NCI-H2029 treated with DMSO at 0.1 percent for 48 hours (cell line): ENCODE measurements at regions not wholly inside any gene's neighbourhood (a gene's known extent, or its start where the extent isn't known, plus 50 kb on each side); places are given as distances from the start of the nearest gene placed in this dataset.
"Not testable (repeated sequence)": the region's sequence is repeated elsewhere in the genome, so short reads cannot be mapped to it uniquely, and the experiment has no call there.

Experiments used
- DNase-seq: peaks from one replicate; lab custom pipeline; 2025; lab: John Stamatoyannopoulos, UW

DNA sequence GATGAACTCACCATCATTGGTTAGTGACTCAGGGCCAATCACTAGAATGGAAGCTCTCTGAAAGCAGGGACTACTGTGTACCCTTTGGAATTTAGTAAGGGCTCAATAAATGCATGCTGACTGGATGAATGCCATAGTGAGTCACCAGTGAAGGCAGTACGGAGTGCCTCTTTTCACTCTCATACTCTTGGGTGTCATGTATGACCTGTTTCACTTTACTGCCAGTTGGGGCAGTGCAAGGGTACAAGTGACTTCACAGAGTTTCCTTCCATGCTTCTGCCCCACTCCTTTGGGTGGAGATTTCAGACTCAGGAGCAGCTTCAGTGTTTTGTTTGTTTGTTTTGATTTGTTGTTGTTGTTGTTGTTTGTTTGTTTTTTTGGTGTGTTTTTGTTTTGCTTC is 57.7 kb downstream of the SOX3 start:
- DNase-seq, result no peak

DNA sequence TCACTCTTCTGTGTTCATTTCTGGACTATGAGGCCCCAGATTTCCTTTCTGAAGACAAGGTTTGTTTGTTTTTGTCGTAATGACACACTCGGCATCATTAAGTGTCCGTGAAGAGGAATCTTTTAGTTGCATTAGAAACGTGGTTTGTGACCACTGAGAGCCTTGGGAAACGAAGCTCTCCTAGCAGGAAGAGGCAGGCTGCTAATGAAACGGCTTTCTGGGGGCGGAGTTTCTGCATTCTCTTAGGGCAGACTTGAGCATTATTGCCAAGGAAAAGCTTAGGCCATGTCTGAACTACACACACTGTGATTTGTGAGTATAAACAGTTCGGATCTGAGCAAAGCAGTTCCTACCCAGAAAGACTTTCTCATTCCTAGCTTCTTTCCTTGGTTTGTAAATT is 64.0 kb downstream of the SOX3 start:
- no peak for DNase-seq

DNA sequence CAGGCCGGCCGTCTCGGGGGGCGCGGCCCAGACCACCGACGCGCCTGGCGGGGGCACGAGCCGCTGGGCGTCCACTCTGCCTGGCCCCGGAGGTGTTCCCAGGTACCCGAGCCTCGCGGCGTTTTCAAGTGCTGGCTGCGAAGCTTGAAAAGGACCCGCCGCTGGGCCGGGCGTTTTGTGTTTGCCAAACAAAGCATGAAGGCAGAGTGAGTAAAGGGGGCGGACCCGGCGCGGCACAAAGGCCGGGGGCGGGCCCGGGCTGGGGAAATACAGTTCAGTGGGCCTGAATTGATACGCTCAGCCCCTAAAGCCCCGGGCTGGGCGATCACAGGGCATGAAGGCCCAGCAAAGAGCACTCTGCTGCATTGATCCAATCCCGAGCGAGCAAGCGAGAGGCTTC is 65.4 kb downstream of the SOX3 start:
- no peak for DNase-seq

DNA sequence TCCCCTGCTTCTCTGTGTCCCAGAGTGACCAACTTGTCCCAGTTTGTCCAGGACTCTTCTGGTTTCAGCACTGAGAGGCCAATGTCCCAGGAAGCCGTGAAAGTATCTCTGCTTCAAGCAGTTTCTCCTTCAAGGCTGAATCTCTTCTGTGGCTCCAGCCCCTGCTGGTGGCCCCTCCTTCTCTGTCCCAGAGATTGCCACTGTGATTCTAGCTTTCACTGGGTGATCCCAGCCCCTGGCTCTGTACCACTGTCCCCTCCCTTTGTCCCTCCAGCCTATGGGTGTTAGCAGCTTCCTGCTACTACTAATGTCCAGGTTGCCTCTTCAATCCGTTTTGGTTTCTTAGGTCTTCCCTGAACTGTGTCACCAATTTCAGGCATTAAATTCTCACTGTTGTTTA is 70.5 kb downstream of the SOX3 start:
- no peak for DNase-seq

DNA sequence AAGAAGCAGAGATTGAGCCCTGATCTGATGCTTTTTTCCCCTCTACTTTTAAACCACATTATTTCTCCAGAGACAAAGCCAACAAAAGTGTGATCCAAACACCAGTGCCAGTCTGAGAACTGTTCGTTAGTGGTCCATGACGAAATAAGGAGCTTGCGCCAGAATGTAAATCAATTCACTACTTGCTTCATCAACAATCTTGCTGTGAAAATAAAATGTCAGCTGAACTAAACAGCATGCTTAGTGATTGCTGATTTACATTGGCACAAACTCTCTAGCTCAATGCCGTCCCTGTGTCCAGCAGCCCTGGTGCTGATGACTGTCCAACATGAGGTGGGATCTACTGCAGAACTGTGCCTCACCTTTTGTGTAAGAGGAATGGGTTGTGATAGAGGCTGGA is 71.3 kb downstream of the SOX3 start:
- DNase-seq, result no peak

DNA sequence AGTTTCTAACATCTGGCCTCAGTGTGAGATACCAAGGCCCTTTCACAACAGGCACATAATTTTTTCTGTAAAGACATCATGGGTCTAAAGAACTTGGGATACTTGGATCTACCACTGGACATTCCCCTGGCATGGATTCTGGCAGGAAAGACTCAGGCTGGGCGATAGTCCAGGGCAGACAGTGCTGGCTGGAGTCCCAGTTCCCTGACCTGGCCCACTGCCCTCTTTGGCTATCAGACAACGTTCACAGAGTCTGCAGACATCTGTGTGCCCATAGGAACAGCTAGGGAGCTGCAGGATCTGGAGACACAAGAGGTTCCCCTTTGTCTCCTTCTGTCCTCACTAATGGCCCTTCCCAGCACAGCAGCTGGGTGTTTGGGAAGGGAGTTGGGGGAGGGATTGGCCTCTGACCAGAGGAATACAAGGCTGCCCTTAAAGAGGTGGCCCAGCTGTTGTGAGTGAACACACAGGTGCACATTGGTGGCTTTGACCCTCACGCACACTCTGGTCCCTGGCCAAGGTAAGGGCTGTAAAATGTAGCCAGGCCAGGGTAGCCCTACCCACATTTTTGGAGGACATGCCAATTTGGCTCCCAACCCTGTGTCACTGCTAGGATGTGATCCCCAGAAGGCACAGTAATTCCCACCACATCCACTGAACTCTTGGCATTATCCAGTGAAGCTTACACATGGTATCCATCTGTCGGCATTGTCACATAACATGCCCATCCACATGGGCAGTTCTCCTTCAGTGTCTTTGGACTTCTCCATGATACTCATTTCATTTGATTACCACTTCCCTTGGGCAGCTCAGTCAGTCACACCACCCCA is 72.3 kb downstream of the SOX3 start:
- DNase-seq, result no peak

DNA sequence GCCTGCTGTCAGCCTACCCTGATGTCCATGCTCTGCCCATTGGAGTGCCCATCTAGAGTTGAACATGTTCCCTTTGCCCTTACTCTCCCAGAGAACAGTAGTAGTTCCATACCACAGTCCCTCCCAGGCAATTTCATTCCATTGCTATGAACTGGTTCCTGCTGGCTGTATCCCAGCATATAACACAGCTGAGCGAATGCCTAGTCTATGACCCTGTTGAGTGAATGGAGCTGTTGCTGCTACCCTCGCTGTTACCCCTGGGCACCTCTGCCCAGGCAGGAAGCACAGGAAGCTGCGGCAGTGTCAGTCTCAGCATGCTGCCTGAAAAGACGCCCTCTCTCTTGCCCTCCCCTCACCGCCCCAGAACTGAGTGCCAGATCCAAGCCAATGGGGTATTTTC is 73.3 kb downstream of the SOX3 start:
- DNase-seq, result no peak

DNA sequence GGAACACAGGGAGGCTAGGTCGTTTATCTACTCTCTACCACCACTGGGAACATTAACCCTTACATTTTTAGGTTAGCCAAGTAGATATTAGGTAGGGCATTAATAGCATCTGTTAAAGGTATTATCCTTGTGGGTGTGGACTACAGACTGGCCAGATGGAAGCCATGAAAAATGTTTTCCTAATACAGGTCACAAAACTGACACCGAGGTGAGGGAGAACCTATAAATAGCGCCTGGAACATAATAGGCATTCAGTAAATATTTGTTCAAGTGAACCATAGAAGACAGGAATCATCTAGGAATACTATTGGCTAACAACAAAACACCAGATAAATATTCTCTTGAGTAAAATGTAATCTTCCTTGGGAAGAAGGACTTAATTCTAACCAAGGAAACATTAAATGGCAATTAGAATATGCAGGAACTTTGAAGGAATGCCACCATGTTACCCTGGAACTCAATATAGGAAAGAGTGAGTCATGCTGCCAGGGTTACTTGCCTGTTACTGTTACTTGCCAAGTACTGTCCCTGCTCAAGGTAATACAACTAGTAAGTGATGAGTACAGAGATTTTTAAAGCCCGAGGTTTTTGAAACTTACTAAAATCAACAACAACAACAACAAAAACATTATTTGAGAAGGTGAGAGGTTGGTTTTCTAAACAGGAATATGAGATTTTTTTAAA is 79.0 kb downstream of the SOX3 start:
- DNase-seq, result no peak

DNA sequence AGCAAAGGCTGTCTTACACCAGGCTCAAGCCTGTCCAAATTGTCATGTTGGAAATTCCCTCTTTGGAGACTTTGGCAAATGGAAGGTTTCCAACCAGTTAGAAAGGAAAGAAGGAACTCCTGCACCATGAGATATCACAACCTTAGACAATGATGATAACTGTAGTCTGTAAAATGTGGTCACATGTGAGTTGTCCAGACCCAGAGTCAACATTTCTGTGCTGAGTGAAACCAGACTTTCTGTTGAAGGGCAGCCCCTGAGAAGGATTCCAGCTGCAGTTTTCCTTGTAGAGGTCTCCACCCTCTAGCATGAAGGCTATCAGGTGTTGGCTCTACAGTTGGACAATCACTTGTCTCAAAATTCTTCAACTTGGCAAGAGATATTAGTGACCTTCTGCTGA is 82.4 kb downstream of the SOX3 start:
- no peak for DNase-seq

DNA sequence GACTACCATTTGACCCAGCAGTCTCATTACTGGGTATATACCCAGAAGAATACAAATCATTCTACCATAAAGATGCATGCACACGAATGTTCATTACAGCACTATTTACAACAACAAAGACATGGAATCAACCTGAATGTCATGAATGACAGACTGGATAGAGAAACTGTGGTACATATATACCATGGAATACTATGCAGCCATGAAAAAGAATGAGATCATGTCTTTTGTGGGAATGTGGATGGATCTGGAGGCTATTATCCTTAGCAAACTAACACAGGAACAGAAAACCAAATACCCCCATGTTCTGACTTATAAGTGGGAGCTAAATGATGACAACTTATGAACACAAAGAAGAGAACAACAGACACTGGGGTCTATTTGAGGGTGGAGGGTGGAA is 102.7 kb downstream of the SOX3 start:
- DNase-seq, result not testable (repeated sequence)

DNA sequence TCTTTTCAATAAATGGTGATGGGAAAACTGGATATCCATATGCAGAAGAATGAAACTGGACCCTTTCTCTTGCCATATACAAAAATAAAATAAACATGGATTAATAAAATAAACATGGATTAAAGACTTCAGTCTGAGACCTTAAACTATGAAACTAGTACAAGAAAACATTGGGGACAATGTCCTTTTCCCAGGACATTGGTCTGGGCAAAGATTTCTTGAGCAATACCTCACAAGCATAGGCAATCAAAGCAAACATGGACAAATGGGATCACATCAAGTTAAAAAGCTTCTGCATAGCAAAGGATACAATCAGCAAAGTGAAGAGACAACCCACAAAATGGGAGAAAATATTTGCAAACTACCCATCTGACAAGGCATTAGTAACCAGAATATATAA is 108.5 kb downstream of the SOX3 start:
- DNase-seq, result not testable (repeated sequence)

DNA sequence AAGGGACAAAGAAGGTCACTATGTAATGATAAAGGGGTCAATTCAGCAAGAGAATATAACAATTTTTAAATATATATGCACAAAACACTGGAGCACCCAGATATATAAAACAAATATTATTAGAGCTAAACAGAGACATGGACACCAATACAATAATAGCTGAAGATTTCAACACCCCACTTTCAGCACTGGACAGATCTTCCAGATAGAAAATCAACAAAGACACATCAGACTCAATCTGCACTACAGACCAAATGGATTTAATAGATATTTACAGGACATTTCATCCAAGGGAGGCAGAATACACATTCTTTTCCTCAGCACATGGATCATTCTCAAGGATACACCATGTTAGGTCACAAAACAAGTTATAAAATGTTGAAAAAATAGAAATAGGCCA is 111.4 kb downstream of the SOX3 start:
- DNase-seq, result no peak

DNA sequence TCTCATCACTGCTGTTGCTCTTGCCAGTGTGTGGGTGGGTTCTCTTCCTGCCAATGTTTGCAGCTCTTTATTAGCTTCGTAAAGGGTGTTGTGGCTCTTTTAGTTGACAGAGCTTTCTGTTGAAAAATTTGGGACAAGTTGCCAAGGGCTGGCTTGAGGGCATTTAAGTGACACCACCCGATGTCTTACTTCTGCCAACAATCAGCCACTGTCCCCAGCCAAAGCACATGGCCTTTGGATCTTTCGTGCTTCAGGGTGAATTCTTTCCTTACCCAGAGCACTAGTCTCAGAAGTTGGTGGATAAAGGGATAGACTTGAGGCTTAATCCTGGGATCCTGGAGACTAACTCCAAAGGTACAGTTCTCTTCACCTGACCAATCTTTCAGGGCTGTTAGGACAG is 113.6 kb downstream of the SOX3 start:
- no peak for DNase-seq

DNA sequence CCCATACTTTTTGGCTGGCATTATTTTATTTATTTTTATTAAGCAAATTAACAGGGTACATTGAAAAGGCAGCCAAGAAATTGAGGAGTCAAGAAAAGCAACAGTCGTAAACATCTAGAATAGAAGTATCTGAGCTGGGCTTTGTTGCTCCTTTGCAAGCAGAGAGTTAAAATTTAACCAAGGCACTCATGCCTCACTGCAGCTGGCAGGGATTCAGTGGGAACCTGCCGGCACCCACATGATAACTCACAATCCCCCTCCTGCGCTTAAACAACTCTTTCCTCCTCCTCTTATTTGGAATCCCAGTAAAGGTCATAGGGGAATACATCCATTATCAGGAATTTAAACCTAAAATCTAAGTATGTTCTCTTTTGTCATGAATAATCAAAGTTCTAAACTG is 115.5 kb downstream of the SOX3 start:
- no peak for DNase-seq

DNA sequence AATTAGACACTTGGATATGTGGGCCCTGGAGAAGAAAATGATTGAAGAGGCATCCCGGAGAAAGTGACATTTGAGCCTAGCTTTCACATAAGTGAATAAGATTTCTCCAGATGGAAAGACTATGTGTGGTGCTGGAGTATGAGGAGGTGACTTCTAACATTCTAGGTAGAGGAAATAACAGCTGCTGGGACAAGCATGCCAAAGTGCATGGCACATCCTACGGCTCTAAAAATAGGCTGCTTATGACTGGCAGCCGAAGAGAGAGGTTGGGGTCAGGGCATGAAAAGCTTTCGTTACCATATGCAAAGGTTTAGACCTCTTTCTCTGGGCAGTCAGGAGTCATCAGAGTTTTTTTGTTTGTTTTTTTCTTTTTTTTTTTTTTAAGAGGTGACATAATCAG is 142.0 kb downstream of the SOX3 start:
- no peak for DNase-seq

DNA sequence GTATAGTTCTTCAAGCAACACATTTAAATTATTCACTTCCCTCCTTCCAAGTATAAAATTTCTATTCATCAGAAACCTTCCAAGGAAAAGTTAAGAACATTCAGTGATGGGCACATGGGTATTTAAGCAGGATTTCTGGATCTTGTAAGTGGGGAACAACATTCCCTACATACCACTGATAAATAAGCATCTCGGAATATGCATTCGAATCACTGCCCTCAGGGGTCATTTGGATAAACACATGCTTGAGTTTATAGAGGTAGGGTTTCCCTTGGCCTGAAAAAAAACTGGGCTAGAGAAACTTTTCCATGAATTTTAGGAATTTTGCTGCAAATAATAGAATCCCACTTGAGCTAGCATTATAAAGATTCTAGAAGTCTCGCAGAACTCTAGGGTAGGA is 143.9 kb downstream of the SOX3 start:
- no peak for DNase-seq

DNA sequence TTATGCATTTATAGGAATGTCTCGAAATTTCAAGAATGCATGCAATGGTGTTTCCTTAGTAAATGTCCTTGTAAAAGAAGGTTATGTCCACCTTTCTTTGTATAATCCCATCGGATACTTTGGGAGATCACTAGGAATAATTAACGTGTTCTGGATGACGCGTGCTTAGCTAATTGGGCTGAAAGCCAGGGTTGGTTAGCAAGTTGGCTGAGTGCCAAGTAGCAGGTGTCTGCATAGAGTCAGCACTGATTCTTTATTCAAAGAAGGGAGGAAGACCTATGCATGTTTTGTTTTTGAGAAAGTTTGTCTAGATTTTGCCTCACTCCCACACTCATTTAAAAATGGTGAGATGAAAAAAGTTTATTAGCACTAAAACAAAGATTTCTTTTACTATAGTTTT is 144.6 kb downstream of the SOX3 start:
- no peak for DNase-seq

DNA sequence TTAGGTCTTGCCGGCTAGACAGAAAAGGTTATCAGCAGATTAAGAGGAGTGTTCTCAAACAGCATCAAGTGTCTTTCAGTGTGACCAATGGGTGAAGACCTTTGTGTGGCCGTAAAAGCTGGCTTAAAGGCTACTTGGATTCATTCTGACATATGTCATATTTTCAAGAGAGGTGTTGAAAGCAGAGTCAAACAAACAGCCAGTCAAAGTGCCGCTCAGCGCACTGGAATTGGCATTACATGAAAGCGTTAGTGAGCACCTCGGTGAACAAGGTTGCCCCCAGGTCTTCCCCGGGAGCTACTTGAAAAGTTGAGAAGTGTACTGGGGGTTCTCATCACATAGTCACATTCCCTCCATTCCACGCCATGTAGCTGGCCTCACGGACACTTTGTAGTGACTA is 148.9 kb downstream of the SOX3 start:
- DNase-seq, result no peak

DNA sequence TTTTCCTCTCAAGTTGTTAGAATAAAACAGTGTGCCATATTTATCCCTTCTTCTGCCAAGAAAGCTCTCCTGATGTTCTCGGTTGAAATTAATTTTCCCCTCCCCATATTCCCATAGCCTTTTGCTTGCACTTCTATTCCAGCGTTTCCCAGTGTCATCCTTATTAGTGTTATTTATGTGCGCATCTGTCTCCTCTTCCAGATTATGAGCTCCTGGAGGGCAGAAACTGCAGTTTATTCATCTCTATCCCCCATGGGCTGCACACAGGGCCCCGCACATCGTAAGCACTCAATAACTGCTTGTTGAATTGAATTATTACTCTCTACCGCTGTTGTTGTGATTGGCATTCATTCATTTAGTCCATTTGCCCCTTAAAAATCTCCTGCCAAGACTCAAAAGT is 149.4 kb downstream of the SOX3 start:
- DNase-seq, result no peak

DNA sequence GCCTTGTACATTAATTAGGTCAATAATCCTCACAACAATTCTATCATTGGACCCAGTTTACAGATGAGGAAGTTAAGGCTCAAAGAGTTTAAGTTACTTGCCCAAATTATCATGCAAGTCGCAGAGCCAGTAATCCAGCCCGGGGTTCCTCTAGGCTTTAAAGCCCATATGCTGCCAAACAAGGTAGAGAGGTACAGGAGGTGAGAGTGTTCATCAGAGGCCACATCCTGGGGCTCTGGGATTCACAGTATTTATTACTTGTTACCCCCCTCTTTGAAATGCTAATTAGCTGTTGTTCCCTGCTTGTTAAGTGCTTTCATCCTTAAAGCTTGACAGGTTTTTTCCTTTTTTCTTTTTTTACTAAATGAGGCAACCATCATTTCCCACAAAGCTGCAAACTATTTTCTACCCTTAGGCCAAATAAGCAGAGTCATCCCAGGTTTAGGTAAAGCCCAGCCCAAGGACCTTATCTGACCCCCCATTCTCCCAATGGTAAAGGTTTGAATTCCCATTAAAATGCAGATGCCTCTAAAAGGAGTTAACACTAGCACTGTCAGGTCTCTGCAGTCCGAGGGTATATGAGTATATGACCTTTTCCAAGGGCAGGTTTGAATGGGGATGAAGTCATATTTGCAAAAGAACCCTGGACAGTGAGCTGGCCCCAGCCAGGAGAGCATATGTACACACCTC is 150.3 kb downstream of the SOX3 start:
- no peak for DNase-seq

DNA sequence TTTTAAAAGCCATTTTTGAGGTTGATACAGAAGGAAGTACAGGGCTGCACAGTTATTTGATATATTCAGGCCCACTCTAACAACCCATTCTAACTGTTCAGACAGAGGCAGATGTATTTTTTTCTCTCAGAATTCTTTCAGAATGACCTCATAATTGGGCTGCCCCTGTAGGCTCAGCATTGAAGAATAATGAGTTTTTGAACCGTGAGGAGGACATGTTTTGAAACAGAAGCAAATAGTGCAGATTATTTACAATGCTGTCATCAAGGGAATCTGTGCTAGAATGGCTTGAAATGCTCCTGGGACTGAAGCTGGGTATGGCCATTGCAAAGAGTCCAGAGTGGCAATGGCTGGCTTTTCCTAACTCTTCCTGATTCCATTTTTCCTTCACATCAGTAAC is 158.1 kb downstream of the SOX3 start:
- DNase-seq, result no peak

DNA sequence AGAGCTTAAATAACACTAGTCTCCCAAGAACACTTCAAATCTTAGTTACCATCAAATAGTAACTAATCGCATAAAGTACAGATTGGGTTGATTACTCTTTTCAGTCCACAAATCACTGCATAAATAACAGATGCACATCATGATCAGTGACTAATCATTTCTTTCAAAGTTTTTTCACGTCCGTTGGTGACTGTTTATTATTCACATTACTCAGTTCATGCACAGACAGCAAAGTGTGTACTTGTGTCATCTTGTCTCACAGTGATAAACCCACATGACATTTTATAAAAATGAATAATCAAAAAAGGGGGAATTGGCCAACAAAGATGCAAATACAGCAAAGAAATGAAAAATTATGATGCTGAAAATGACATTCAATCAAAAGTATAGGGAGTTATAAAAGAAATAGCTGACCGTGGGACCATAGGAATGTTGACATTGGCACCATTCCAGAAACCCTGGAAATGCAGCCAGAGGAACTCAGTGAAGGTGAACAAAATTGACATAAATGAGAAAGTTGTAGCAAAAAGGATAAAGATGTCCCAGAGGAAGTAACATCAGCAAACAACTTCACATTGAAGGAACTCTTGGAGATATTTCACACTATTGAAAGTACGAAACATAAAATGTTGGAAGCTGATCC is 161.5 kb downstream of the SOX3 start:
- no peak for DNase-seq

DNA sequence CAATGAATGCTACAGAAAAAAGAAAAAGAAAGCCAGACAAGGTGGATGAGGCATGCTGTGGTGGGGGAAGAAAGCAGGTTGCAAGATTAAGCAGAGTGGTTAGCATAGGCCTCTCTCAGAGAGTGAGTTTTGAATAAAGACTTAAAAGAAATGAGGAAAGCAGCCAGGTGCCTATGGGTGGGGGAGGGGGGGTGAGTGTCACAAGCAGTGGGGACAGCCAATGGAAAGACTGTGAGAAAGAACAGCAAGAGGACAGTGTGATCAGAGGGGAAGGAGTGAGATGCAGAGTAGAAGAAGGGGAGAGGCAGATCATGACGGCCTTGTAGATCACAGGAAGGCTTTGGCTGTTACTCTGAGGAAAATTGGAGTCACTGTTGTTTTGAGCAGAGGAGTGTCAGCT is 162.5 kb downstream of the SOX3 start:
- no peak for DNase-seq
